ENCODE measurements at regions not wholly inside any gene's neighbourhood (a gene's known extent, or its start where the extent isn't known, plus 50 kb on each side); places are given as distances from the start of the nearest gene placed in this dataset.
"Not testable (repeated sequence)": the region's sequence is repeated elsewhere in the genome, so short reads cannot be mapped to it uniquely, and the experiment has no call there.

DNA sequence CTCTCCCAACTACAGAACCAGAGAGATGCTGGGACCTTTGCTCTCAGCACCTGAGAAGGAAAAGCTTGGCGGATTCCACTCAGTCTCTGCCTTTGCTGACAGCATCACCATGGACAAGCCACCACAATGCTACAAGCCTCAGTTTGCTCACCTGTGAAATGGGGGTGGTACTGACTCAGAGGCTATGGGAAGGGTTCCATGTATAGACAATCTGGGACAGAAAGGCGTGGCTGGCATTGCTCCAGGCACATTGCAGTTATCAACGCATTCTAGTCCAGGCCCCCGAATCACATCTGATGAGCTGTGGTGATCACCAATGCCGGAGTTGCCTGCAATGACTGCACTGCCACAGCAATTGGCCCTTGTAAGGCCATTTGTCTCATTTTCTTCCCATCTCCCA, 72.6 kb downstream of the ISX start:
- DNase-seq = no peak

DNA sequence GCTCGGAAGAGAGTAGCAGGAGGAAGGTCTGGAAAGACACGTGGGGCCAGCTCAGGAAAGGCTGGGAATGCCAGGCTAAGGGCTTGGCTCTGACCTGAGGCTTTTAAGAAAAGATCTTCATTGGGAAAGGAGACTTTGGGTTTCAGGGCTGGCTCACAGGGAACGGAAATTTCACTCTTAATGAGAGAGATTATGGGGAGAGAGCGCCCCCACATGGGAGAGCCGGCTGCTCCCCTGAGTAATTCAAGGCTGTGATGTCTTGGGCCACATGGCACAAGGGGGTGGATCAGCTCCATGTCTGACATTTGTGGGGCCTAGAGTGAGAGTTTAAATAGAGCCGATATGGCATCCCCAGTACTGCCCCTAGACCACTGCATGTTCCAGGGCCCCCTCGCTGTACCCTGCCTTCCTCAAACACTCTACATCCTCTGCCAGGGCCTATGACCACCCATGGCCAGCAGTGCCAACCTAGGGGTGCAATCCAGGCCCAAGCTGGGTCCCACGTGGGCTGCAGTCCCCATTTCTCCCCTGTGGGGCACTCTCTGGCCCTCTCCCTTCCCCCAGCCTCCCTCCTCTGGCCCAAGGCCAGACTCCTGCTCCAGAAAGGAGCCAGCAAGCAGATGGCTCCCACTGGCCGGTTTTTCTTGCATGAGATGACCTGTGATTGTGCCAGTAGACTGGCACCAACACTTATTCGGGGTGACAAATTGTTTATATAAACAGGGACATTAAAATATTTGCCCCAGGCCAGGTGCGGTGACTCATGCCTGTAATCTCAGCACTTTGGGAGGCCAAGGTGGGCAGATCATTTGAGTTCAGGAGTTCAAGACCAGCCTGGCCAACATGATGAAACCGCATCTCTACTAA, 75.2 kb downstream of the ISX start:
- no peak for DNase-seq

DNA sequence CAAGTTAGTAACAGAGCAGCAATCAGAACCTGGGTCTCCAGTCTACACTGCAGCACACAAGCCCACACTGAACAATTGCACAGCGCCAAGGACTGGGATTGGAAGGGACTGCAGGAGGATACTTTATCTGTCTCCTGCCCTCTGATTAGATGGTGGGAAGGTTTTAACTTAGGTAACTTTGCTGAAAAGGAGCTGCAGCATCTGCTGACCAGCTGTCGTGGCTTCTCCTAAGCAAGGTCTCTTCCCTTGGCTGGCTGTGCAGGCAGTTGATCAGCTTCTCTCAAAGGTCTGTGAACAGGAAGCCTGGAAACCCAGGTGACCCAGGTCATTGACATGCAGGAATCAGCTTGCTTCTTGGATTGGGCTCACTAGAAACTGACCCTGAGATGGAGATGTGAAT, 82.4 kb downstream of the ISX start:
- no peak for DNase-seq

DNA sequence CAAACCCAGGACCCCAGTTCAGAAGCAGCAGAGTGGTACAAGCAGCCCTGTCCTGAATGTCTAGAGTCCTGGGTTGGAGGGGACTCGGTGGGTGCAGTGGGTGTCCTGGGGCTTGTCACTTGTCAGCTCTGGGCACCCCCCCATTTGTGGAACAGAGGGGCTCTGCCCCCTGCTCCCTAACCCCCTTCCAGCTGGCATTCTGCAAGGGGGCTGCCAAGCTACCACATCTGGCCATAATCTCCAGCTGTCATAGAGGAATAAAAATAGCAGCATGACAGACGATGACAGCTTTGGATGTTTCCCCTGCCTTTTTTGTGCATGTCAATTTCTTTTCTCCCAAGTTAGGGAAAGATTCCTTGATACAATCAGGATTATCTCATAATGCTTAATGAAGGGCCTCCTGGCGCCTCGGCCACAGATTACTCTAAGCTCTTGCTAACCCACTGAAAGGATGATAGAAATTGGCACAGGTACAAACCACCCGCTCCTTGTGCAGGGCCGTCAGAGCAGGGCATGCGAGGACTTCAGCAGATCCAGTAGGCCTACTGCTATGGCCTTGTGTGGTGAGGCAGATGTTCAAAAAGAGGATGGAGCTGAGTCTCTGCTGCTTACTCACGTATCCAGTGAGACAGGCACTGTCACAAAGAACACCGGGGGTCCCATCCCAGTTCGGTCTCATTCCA, 83.0 kb downstream of the ISX start:
- DNase-seq = no peak

DNA sequence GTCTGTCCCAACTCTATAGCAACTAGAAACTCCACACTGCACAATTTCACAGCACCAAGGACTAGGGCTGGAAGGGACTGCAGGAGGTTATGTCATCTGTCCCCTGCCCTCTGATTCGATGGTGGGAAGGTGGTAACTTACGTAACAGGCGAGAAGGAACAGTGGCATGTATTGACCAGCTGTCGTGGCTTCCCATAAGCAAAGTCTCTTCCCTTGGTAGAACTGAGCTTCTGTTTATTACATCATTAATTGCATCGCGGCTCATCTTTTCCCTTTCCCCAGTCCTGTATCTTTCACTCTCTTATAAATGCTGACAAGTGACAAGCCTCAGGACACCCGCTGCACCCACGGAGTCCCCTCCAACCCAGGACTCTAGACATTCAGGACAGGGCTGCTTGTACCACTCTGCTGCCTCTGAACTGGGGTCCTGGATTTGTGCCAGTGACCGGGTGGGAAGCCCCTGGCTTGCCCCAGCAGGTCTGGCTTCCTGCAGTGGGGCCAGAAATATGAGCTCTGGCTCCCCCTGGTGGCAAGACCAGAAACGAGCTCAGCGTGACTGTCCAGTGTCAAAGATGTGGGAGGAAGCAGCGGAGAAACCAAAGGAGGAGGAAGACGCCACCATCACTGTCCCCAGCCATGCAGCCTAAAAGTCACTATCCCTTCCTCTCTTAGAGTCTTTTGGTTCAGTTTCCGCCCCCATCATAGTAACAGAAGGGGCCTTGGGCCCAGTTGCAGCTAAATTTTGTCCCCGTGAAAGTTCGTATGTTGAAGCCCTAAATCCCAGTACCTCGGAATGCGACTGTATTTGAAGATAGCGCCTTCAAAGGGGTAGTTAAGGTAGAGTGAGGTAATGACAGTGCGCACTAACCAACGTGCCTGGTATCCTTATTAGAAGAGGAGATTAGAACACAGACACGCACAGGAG, 84.5 kb downstream of the ISX start:
- no peak for DNase-seq

DNA sequence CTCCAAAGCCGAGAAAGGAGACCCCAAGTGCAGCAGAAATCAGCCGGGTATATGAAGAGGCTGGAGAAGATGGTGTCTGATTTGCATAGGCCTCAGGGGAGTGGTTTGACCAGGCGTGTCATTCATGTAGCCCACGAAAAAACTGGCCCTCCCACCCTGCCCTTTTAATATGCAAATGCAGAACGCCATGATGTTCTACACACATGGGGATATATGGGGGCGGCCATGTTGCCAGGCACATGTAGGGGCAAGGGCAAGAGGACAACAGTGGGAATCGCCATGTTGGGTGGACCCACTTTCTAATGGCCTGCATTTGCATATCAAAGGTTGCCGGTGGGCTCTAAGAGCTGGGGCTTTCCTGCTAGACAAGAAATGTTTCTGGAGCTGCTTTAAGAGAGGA, 86.4 kb downstream of the ISX start:
- DNase-seq = no peak

DNA sequence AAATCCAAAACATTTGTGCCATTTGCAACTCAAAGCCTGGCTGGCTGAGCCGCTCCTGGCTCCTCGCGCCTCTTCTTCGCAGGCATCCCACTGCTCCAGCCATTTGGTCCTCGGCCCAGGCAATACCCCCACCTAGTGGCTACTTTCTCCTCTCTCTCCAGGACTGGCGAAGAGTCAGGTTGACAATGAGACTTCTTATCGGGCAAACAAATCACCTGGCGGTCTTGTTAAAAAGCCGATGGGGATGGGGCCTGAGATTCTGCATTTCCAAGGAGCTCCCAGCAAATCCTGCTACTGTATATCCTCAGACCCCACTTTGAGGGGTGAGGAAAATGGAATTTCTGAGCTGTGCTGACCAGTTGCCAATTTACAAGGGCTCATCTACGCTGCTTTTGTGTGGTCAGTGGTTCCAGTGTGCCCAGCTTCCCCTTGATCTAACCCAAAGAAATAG, 89.0 kb downstream of the ISX start:
- DNase-seq = no peak

DNA sequence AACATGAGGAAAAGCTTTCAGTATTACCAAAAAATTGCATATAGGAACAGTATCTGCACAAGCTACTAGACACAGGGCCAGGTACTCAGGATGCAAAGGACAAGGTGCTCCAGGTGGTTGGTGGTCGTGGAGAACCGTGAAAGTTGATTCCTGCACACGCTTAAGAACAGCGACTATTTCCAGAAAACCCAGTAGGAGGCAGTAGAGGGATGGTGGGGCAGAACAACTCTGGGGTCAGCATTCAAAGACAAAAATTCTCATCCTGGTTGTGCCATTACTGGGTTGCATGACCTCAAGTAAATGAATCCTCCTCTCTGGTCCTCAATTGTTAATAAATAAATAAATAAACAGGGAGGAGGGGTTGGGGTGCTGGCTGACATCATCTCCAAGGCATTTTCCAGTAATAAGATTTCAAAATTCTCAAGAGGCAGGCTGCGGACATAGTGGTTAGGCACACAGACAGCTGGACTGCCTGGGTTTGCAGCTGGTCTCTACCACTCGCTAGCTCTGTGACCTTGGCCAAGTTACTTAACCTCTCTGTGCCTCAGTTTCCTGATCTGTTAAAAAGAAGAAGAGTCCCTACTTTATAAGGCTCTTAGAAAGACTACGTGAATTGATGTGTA, 89.6 kb downstream of the ISX start:
- no peak for DNase-seq

DNA sequence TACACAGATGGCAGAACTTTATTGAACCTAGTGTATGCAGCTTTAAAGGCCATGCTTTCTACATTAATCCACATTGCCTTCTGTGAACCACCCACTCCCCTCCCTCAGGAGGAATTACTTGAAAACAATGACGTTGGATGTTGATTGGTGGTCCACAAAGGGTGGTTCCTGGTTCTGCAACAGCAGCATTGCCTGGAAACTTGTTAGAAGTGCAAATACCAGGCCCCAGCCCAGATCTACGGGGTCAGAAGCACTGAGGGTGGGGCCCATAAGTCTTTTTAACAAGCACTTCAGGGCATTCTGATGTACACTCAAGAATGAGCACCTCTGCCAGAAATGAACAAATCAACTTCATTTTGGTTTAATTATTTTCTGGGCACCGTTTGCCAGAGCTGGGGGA, 91.0 kb downstream of the ISX start:
- no peak for DNase-seq

DNA sequence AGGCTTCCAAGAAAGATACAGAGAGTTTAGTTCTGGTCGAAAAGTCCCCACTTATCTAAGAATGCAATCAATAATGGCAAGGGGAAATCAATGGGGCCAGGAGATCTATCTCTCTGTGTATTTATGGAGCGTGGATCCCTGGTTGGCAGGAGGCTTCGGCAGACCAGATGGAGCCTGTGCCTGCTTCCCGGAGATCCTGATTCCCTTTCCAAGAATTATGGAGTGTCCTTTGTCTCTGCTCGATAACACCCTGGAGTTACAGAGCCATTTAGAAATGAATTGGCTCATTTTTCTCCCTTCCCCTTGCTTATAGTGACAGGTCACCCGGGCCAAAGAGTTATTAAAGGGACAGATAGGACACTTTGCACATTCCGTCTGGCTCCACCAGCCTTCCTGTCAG, 92.4 kb downstream of the ISX start:
- DNase-seq = no peak

DNA sequence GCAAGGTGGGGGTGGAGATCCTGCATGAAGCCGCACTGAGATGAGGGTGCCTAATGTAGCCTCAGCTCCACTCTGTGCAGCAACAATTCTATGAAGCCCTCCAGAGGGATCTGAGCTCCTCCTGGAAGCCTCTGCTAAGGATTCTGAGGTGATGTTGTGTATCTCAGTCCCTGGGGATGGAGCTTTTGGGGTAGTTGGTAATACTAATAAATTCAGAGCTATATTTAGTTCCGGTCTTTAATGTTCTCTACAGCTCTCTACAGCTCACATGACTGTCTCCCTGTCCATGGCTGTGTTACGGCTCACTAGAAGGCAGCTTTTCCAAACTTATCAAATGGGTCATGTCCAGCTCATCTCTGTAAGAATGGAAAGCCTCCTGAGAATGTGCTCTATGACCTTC, 93.4 kb downstream of the ISX start:
- DNase-seq = no peak

DNA sequence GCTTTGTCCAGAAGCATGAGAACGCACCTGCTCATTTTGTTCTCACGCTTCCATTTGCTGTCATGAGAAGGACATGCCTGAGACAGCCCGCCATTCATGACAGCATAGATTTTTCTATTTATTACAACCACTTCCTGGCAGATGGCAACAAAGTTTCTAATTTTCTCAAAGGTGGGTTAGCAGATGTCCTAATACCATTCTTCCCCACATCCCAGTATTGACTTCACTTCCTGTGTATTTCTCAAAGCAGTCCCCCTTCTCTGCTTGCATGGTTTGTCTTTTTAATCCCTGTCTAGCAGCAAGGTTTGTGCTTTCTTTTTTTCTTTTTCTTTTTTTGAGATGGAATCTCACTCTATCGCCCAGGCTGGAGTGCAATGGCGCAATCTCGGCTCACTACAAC, 94.3 kb downstream of the ISX start:
- DNase-seq = no peak

DNA sequence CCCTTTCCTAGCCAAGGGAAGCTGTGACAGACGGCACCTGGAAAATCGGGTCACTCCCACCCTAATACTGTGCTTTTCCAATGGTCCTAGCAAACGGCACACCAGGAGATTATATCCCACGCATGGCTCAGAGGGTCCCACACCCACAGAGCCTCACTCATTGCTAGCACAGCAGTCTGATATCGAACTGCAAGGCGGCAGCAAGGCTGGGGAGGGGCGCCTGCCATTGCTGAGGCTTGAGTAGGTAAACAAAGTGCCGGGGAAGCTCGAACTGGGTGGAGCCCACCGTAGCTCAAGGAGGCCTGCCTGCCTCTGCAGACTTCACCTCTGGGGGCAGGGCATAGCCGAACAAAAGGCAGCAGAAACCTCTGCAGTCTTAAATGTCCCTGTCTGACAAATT, 91.4 kb upstream of the HMGXB4 start:
- DNase-seq = not testable (repeated sequence)

DNA sequence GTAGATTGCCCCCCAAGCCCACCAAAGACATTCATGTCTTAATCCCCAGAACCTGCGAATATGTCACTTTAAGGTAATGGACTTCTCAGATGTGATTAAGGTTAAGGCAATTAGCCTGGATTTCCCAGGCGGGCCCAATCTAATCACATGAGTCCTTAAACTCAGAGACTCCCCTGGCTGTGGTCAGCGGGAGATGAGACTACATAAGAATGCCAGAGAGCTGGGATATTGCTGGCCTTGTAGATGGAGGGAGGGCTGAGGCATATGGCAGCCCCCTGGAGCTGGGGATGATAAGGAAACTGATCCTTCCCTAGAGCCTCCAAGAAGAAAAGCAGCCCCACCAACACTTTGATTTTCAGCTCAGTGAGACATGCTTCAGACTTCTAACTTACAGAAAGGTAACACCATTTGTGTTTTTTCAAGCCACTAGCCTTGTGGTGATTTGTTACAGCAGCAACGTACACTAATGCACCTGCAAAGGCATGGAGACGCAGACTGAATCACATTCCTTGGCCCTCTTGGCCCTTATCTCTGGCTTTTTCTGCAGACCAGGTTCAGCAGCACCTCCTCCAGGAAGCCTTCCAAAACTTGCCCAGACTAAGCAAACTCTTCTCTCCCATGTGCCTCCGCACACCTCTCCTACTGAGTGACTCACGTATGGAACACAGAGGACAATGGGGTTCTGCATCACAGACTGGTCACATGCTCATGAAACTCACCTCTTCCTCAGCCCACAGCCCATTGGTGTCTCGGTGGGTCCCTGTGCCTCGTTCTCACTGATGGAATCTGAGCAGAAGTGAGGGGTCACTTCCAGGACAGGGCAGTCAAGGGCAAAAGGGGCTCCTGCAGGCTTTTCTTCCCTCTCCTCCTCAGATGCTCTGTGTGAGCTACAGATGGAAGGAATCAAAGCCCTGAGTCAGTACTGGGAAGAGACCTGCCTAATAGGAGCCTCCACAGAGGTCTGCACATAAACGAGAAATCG, 86.3 kb upstream of the HMGXB4 start:
- DNase-seq = no peak

DNA sequence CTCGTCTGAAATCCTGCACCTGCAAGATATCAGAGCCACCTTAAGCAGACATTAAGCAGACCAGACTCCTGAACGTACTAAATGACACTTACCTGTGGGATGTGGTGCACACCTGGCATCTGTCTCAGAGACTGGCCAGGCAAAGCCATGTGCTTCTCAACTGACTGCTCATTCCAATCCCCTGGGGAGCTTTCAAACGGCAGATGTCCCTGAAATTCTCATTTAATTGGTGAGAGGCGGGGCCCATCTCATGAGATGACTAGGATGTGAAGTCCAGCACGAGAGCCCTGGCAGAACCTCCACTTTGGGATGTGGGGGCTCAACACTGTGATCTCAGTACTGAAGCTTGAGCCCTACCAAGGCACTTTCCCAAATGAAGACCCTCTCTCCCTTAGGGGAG, 84.9 kb upstream of the HMGXB4 start:
- DNase-seq = no peak

DNA sequence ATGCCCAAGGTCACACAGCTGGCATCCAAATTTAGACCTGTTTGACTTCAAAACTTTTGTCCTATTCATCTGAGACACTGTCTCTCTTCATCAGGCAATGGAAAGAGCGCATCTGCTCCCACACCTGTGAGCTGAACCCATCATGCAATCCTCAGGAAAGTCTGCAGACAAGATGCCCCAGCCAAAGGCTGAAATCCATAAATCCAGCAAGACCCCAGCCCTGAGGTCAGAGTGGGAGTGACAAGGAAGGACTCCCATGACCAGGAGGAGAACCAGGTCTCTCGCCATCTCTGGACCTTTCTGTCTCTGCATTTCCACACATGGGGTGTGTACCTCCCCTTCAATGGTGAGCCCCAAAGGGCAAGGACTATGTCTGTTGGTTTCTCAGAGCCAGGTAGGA, 83.6 kb upstream of the HMGXB4 start:
- DNase-seq = no peak

DNA sequence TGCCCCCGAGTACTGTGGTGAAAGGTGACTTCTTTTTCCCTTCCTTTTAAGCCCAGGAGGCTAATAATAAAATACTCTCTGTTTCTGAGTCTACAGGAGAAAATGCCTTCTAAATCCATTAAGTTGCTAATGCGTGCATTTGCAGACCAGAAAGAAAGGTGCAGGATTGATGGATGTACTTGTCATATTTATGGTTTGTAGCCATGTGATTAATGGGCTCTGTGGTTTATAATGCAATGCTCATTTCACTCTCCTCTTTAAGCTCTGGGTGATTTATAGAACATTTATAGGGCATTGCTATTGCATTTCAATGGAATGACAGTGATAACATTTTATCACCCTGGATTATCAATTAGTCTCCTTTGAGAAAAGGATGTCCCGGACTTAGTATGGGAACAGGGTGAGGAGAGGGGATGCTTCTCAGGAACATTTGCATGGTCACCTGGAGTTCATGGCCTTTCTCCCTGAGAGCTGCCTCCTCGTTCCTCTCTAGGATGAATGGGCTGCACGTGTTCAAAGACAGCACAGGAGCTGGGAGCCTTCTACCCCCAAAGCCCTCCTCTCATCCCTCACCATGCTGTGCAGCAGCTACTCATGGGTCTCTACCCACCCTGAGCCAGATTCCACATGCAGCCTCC, 82.8 kb upstream of the HMGXB4 start:
- DNase-seq = no peak

DNA sequence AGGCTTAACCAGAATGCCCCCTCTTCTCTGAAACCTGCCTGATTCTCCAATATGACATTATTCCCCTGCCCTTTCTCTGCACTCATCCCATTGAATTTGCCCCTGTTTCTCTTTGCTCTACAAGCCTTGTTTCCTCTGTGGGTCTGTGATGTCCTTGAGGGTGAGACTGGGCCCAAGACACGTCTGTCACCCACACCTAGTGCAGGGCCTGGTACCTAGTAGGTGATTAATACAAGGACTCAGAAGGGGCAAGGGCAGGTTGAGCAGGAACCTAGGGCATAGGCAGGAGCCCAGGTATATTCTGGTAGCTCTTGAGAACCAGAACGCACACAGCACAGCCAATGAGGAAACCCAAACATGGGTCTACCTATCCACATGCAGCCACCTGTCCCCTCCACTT, 81.9 kb upstream of the HMGXB4 start:
- no peak for DNase-seq

DNA sequence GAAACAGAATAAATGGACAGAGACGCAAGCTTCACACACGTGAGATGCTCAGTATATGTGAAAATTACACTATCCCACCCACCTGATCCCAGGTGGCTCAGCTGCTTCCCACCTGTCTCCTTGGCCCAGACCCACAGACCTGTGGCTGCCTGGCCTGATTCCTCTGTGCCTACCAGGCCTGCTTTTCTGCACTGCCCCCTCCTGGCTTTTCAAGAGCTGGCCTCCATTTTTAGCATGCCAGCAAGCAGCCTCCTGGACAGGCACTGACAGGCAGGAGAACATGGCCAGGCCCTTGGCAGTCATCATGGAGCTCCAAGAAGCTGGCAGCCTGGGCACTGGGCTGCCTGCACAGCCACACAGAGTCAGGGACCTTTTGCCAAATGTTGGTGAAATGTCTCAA, 79.5 kb upstream of the HMGXB4 start:
- DNase-seq = no peak

DNA sequence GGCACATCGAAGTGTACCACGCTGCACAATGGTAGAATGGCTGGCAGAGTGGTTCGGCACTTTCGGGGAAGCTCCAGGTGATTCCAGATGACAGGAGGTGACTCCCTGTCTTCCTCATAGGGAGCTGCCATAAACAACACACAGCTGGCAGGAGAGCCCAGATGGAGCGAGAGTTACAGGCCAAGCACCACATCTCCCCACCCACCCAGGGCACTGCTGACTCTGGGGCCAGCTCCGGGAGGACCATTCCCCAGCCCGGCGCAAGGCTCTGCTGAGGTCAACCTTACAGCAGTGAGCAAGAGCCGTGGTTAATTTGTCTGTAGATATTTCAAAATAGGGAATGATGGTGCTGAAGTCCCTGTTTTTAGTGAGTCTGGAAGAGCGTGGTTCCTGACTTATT, 78.8 kb upstream of the HMGXB4 start:
- no peak for DNase-seq

DNA sequence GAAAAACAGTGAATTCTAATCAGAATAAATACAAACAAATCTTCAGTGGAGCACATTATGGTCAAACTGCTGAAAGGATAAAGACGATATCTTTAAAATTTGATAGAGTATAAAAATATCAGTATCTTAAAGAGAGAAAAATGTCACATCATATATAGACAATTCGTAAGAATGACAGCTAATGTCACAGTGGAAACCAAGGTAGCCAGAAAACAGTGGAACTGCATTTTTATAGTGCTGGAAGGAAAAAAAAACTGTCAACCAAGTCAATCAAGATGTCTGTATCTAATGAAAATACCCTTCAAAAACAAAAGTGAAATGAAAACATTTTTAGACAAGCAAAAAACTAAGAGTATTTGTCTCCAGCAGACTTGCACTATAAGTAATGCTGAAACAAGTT, 73.4 kb upstream of the HMGXB4 start:
- DNase-seq = no peak

Data from NCI-H1436 treated with DMSO at 0.1 percent for 48 hours (cell line).